Amniotic epithelial cell (primary cell): ENCODE measurements at regions not wholly inside any gene's neighbourhood (a gene's known extent, or its start where the extent isn't known, plus 50 kb on each side); places are given as distances from the start of the nearest gene placed in this dataset.
"Not testable (repeated sequence)": the region's sequence is repeated elsewhere in the genome, so short reads cannot be mapped to it uniquely, and the experiment has no call there.

Experiments used
- DNase-seq: peaks from one replicate; pipeline ENCODE4 v3.0.0-alpha.2; 2010; ENCODE audit warnings: low read depth

DNA sequence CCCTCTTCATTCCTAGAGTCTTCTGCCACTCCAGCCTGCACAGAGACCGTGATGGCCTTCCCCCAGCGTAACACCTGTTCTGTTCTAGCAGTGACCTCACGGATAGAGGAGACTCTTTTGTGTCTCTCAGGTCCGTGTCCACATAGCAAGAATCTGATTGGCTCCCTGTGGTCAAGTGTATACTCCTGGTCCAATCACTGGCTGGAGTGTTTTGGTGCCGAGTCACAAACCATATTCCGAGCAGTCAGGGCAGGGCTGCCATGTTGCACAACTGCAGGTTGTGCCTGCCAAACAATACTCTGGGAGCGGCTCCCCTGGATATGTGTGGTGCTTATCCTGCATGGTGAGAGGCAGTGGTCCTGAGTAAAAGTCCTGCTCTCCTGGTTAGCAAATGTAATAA, 402.4 kb downstream of the KCNRG start:
- DNase-seq = peak; percentile 39

DNA sequence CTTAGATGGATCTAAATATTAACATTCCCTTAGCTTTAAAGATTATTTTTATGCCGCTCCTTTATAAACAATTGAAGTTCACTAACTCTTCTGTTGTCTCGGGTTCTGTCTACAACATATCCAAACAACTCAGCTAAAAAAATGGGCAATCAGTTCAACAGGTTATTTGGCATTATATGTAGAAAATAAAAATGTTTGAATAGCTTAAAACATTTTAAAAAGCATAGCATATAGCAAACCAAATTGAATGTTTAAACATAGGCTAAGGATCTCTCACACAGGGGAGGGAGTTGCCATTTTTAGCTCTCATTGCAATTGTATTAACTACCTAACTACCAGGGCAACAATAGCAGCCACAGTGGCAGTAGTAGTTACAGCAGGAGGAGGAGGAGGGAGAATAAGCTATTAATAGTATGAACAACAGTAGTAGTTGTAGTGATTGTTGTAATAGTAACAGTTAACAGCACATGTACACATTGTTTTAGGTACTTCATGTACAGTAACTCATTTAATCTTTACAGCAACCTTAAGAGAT, 404.2 kb downstream of the KCNRG start:
- no peak for DNase-seq

DNA sequence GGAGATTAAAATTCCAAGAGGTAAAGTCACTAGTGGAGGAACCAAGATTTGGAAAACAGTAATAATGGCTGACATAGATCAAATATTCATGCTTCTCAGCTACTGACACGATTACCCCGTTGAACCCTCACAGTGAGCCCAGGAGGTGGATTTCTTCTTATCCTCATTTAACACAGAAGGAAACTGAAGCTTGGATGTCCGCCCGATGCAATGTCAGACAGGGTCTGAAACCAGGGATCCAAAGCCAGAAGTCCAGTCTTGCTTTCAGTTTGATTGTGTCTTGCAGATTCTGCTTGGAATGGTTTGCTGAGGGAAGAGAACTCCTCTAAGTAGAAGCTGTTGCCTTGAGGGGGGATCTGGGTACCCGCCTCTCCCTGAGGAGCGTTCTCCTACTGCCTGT, 404.7 kb downstream of the KCNRG start:
- peak; percentile 8 for DNase-seq

DNA sequence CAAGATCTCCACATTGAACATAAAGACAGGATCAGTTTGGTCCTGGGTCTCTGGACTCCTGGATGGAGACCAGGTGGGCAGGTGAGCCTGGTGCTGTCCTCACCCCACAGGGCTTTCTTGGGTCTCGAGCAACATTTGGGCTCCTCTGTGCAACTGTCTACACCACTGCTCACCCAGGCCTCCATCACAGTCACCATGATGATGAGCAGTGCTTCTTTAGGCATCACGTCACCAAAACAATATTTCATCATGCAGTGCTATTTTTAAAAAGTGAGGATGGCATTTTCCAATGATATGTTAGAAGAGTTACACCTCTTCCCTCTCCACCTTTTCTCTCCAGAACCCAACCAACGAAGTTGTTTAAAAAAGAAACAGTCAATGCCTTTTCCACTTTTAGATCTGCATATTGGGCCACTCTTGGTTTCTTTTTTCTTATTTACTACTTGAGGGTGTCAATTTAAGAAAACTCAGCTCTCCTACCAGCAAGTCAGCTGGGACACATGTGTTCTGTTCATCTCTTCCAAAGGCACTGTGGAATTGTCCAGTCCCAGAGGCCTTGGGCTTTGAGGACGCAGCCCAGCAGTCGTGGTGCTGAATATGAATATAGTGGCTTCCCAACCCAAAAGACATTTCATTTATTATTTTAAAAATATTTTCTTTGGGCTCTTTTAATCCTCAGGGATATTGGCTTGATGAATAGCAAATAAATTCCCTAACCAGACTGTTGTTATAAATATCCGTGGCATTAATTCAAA, 405.7 kb downstream of the KCNRG start:
- no peak for DNase-seq

DNA sequence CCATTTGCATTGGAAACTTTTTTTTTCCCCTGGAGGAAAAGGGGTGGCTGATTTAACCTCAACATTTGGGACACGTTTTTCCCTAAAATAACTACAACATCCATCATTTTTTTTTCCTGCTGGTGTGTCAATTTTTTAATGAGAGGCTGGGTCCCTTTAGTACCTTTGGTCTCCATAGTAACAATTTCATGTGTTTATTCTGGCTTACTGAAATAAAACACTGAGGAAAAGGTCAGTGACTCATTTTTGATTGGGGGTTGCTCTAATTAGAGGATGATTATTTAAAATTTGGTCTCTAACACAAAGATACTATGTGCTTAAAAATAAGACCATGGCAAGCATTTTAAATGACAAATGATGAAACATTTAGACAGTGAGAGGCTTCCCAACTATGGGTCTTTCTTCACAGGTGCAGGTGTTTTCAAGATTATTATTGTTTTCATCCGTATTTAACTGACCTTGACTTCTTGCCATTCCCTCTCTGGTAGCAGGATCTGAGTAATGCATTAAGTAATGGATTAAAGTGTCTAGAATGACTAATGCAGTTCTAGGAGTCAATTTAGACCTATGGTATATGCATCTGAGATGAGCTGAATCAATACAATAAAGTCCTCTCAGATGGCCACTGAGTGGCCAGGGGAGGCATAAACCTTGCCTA, 406.4 kb downstream of the KCNRG start:
- peak; percentile 22 for DNase-seq

DNA sequence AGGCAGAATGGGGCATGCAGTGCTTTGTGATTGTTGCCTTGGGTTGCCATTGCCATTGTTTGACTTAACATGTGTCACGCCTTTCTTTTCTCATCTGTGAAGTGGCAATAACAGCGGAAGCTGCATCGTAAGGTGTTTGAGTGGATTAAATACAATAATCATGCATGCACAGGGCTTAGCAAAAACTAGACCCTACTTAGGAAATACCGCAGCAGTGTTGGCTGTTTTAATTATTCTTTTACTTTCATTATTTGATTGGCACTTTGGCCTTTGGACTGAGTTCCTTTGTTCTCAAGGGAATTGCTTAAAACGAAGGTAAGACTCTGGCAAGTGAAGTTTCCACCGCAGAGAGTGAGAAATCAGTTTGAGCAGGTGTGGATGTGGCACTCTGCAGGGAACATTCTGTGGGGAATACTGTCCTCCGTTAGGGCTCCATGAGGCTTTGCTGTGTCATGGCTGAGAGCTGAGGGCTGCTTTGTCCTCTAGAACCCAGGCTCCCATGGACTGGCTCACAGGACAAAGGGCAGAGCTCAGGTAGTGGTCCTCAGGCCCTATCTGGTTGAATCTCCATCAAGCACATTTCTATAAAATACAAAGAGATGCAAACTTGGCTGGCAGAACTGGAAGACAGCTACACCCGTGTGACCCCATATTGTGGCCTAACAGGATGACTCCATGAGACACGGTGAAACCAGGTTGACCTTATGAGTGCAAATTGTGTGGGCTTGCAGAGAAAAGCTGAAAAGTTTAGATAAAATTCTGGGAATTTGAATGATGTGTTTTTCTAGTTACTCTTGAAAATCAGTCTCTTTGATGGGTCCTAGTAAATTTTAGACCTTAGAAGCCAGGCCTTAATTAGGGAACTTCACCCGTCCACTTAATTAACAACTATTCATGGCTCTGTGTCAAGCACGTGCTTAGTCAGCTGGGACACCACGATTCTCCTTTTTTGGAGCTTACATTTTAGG, 407.2 kb downstream of the KCNRG start:
- no peak for DNase-seq

DNA sequence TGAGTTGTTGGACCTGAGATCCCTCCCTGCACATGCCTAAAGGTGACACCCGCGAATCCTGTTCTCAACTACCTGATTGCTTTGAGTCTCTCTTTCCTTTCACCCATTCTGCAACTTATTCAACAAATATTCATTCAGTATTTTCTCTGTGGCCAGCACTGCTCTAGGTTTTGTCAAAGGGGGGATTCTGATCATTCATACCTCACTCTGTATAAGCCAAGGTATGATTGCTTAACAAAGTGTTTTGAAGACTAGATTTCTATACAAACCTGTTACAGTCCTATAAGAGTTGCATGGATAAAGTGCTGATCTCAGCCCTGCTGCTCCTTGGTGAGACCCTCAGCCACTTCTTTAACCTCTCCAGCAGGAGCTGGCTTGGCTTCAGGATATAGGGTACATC, 409.7 kb downstream of the KCNRG start:
- no peak for DNase-seq

DNA sequence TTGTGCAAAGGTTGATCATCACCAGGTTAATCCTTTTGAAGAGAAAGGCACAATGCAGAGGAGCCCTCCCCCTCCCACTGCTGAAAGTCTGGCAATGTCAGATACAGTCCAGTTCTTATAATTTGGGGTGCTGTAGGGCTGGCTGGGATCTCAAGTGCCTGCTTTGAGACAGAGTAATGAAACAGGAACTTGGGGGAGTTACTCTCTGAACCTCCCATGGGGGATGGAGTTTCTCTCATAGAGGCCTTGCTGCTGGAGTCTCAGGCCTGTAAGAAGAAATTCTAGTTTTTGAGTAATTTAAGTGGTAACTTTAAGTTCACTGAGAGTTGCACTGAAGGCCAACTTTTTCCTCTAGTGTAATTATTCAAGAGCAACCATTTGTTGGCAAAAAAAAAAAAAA, 410.5 kb downstream of the KCNRG start:
- DNase-seq = no peak

DNA sequence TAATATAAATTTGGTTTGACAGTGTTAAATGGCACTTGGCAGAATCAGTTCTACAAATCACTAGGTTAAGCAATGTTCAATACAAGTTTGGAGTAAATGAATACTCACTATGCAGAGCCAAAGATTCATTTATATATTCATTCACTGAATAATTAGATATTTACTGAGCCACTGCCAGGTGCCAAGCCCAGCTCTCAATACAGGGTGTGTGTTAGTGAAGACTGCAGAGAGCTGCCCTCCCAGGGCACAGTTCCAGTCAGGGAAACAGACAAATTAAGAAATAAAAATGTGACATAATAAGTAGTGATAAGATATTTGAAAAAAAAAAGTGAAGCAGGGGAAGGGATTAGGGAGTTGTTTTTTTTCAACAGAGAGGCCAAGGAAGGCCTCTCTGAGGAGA, 411.7 kb downstream of the KCNRG start:
- DNase-seq = no peak

DNA sequence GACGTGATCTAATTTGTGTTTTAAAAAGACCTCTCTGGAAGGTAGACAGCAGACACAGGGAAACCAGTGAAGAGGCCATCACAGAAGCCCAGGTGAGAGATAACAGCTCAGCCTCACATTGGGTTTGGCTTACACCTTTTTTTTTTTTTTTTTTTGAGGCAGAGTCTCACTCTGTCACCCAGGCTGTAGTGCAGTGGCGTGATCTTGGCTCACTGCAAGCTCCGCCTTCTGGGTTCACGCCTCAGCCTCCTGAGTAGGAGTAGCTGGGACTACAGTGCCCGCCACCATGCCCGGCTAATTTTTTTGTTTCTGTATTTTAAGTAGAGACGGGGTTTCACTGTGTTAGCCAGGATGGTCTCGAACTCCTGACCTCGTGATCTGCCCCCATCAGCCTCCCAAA, 412.3 kb downstream of the KCNRG start:
- DNase-seq = not testable (repeated sequence)

DNA sequence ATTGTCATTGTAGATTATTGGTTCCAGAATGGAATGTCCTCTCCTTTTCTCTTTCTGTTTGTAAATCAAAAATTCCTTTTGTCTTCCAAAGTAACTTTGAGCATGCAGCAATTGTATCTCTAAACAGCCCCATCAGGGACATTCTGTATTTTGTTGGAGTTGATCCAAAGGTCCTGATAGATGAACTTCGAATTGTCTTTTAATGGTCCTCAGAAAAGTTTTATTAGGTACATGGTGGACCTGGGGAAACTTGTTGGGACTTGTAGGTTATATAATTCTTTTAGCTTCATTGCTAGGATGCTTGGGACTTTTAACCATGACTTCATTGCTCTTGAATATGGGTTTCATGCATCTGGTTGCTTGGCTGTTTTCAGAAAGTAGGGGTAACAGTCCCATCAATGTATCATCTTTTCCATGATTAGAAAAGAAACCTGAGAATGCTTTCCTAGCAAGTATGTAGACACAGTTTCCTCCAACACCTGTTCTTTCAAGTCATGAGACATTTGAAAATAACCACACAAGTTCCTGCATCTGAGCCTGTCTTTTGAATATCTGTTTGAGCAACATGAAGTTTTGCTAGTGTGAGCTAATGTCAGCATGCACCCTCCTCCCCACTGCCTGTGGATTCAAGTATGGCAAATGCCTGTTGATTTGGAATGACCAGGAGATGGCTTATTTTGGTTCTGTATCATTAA, 413.1 kb downstream of the KCNRG start:
- no peak for DNase-seq

DNA sequence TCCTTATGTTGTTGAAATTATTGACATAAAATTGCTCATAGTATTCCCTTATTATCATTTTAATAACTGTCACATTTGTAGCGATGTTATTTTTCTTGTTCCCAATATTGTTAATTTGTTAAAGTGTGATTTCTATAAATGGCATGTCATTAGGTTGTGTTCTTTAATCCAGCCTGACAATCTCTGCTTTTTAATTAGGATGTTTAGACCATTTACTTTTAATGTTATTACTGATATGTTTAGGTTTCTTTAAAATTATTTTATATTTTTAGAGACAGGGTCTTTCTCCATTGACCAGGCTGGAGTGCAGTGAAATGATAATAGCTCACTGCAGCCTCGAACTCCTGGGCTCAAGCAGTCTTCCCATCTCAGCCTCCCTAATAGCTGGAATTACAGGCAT, 408.5 kb downstream of the DLEU7 start:
- no peak for DNase-seq

DNA sequence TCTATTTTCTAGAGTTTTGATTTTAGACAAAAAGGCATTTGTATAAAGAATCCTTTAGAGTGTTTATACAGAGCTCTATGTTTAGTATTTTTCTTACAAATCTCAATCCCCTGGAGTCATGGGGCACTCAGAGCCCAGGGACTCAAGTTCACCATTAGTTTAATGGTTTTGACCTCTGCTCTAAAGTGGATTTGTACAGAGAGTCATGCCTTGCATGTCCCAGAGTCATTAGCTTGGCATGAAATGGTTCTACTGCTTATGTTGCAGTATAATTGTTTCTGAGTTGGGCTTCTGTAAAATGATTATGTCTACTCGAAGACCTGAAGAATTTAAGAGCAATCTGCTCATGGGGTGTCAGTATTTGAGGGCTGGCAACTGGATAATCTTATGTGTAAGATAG, 406.2 kb downstream of the DLEU7 start:
- DNase-seq = no peak

DNA sequence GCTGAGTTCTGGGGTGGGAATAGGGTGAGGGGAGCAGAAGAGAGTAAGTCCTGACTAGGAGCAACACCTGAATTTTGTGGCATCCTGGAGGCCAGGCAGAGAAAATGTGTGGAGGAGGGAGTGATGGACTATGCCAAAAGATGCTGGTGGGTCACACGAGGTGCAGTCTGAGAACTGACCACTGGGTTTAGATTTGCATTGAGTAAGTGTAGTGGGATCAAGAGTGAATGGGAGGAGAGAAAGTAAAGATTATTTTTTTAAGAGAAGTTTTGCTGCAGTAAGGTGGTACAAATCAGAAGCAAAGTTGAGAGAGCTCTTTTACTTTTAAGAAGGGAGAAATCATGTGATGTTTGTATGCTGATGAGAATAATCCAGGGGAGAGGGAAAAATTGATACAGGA, 405.1 kb downstream of the DLEU7 start:
- no peak for DNase-seq

DNA sequence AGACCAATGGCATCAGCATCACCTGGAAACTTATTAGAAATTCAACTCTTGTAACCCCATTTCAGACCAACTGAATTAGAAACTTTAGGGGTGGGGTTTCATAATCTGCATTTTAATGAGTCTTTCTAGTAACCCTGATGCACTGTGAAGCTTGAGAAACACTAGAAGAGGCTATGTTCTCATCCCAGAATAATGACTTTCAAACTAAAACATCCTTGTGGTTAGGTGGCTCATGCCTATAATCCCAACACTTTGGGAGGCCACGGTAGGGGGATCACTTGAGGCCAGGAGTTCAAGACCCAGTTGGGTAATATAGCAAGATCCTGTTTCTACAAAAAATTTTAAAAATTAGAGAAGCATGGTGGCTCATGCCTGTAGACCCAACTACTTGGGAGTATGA, 402.4 kb downstream of the DLEU7 start:
- DNase-seq = peak; percentile 43

DNA sequence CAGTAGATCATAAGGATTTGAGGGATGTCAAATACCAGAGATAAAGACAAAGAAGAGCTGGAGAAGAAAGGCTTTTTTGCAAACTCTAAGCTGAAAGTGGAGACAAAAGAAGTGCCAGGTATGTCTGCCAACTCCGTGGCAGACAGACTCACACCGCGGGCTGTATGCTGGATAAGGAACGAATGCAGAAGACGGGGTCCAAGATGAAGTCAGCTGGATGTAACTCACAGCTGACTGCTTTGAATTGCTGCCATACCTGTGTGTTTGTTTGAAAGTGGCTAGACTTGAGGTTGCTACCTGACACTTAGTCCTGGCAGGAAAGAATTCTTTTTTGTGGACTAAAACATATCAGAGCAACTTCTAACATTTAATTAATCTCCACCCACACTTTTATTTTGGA, 398.8 kb downstream of the DLEU7 start:
- no peak for DNase-seq

DNA sequence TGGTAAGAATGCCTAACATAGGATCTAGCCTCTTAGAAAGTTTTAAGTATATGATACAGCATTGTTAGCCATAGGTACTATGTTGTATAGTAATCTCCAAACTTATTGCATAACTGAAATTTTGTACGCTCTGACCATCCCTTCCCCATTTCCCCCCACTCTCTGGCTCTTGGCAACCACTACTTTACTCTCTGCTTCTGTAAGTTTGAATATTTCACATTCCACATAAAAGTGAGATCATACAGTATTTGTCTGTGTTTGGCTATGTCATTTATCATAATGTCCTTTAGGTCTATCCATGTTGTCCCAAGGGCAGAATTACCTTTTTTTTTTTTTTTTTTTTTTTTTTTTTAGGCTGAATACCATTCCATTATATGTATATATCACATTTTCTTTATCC, 396.9 kb downstream of the DLEU7 start:
- DNase-seq = no peak

DNA sequence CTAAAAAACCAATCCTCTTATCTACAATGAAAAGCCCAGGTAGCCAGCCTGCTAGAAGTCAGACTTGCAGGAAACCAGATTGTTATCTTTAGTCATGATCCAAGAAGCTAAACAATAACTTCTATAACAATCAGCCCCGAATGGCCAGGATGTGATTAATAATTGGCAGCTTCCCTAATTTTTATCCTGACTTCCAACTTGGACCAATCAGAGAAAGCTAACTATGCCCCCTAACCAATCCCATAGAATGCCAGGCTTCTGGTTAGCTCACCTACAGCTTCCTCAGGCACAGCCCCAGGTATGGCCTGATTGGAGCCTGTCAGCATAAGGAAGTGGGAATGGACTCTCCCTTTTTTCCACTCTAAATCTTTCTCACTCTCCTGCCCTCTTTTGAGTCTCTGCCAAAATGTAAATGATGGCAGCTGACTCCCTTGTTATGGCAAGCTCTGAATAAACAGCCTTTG, 394.9 kb downstream of the DLEU7 start:
- DNase-seq = no peak

DNA sequence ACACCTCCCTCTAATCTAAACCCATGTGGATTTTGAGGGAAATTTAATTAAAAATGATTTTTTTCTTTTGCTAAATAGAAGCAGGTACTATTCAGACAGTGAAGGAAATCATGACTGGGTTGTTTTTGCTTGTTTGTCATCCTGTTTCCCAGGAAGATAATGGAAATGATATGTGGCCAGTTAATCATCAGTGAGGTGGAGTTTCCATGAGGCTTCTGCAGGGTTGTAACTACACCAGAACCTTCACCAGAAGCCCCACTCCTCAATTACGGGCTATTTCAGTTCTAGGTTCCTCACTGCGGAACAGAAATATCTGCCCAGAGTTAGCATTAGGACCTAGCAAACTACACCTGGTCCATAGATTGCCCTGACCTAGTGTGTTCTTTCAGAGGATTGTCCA, 394.0 kb downstream of the DLEU7 start:
- peak; percentile 25 for DNase-seq

DNA sequence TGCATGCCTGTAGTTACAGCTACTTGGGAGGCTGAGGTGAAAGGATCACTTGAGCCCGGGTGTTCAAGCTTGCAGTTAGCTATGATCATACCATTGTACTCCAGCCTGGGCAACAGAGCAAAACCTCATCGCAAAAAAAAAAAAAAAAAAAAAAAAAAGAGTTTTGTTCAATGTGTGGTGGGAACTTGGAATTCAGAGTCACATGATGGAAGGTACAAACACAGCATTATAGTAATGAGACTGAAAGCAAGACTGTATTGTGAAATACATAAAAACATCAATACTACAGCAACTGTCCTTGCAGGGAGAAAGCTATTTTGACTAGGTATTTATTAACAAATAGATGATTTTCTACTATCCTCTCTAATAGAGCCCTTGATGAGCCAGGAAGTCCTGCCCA, 393.2 kb downstream of the DLEU7 start:
- no peak for DNase-seq

DNA sequence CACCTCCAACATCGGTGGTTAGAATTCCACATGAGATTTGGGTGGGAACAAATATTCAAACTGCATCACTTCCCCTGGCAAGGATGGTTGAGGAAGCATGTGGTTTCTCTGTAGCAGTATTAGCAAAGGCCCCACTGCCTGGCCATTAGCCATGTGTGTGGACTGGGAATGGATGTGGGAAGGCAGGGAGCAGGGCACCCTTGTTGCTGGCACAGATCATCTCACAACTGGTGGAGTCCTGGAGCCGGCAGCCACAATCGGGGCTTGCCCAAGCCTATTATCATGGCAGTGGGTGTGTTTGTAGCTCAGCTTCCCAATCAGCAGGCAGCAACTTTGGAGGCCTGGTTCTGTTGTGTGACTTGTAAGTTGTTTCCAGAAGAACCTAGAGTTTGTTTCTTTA, 391.9 kb downstream of the DLEU7 start:
- no peak for DNase-seq

DNA sequence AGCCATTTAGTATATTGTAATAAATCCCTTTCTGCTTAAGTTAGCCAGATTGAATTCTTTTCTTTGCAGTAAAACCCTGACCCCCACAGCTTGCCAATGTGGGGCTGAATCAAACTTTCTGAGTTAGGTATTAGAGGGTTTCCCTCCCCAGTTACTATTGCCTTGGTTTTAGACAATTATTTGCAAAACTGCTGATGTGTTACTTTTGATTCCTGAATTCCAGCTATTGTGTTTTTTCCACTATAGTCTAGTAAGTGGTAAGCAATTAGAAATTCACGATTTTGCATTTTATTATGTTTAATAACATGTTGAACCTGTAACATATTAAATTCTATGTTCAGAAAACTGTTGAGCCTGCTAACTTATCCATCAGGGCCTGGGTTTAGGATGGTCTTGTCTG, 391.5 kb downstream of the DLEU7 start:
- no peak for DNase-seq
